H9 (cell line): ENCODE measurements at regions not wholly inside any gene's neighbourhood (a gene's known extent, or its start where the extent isn't known, plus 50 kb on each side); places are given as distances from the start of the nearest gene placed in this dataset.

Experiments used
- DNase-seq: peaks from one replicate; pipeline ENCODE4 v3.0.0-alpha.2; 2017
- H2AFZ ChIP-seq: one replicate; pipeline ENCODE4 v1.6.1; 2013; ENCODE audit warnings: mild to moderate bottlenecking, low read length, control low read depth, moderate library complexity
- H2AK5ac ChIP-seq: 2 replicates; pipeline ENCODE4 v1.6.1; 2013; ENCODE audit warnings: low read length, control low read depth, mixed read lengths; ENCODE audit not compliant: insufficient read length
- H2BK120ac ChIP-seq: one replicate; pipeline ENCODE4 v1.6.1; 2013; ENCODE audit warnings: low read depth, mild to moderate bottlenecking, low read length, control low read depth, inconsistent platforms; ENCODE audit not compliant: poor library complexity, severe bottlenecking
- H2BK12ac ChIP-seq: 2 replicates; pipeline ENCODE4 v1.6.1; 2013; ENCODE audit warnings: low read length, control low read depth, mixed read lengths, low read depth; ENCODE audit not compliant: insufficient read length
- H2BK15ac ChIP-seq: 2 replicates; pipeline ENCODE4 v1.6.1; 2013; ENCODE audit warnings: low read depth, low read length, control low read depth
- H2BK20ac ChIP-seq: one replicate; pipeline ENCODE4 v1.6.1; 2013; ENCODE audit warnings: low read depth, mild to moderate bottlenecking, low read length, control low read depth, inconsistent platforms; ENCODE audit not compliant: poor library complexity, severe bottlenecking
- H2BK5ac ChIP-seq: 2 replicates; pipeline ENCODE4 v1.6.1; 2013; ENCODE audit warnings: low read length, control low read depth, mixed read lengths; ENCODE audit not compliant: insufficient read length
- H3K14ac ChIP-seq: 2 replicates; pipeline ENCODE4 v1.6.1; 2013; ENCODE audit warnings: low read length, control low read depth; ENCODE audit not compliant: insufficient read depth
- H3K18ac ChIP-seq: 2 replicates; pipeline ENCODE4 v1.6.1; 2013; ENCODE audit warnings: low read depth, mild to moderate bottlenecking, mixed read lengths, low read length, control low read depth; ENCODE audit not compliant: insufficient read length
- H3K23ac ChIP-seq: 2 replicates; pipeline ENCODE4 v1.6.1; 2013; ENCODE audit warnings: low read length, control low read depth, mixed read lengths, low read depth; ENCODE audit not compliant: insufficient read length
- H3K23me2 ChIP-seq: 2 replicates; pipeline ENCODE4 v1.6.1; 2013; ENCODE audit warnings: low read depth, mild to moderate bottlenecking, mixed read lengths, low read length, control low read depth; ENCODE audit not compliant: insufficient read length, poor library complexity, severe bottlenecking
- H3K27ac ChIP-seq: 2 replicates; pipeline ENCODE4 v1.5.1; 2013; ENCODE audit warnings: low read length, control low read depth, mixed read lengths, low read depth; ENCODE audit not compliant: insufficient read length
- H3K27me3 ChIP-seq: 2 replicates; pipeline ENCODE4 v1.6.1; 2013; ENCODE audit warnings: low read length, control low read depth, inconsistent platforms; ENCODE audit not compliant: insufficient read depth
- H3K4ac ChIP-seq: 2 replicates; pipeline ENCODE4 v1.6.1; 2013; ENCODE audit warnings: low read depth, mild to moderate bottlenecking, control low read depth, inconsistent platforms, low read length, moderate library complexity
- H3K4me1 ChIP-seq: 2 replicates; pipeline ENCODE4 v1.6.1; 2013; ENCODE audit warnings: low read length, control low read depth, inconsistent platforms; ENCODE audit not compliant: insufficient read depth
- H3K4me2 ChIP-seq: 2 replicates; pipeline ENCODE4 v1.6.1; 2013; ENCODE audit warnings: low read length, control low read depth, mixed read lengths; ENCODE audit not compliant: insufficient read length, insufficient read depth
- H3K56ac ChIP-seq: 2 replicates; pipeline ENCODE4 v1.6.1; 2013; ENCODE audit warnings: low read depth, mild to moderate bottlenecking, mixed read lengths, low read length, control low read depth; ENCODE audit not compliant: insufficient read length
- H3K79me1 ChIP-seq: 2 replicates; pipeline ENCODE4 v1.6.1; 2013; ENCODE audit warnings: low read depth, mild to moderate bottlenecking, moderate library complexity, low read length, control low read depth, inconsistent platforms; ENCODE audit not compliant: insufficient read depth, poor library complexity, severe bottlenecking
- H3K79me2 ChIP-seq: 2 replicates; pipeline ENCODE4 v1.6.1; 2013; ENCODE audit warnings: low read length, control low read depth, inconsistent platforms; ENCODE audit not compliant: insufficient read depth
- H3K9ac ChIP-seq: 2 replicates; pipeline ENCODE4 v1.6.1; 2013; ENCODE audit warnings: low read length, control low read depth, mixed read lengths; ENCODE audit not compliant: insufficient read length; ENCODE audit errors: extremely low read depth
- H3K9me3 ChIP-seq: one replicate; pipeline ENCODE4 v1.6.1; 2013; ENCODE audit warnings: low read depth, low read length, inconsistent platforms; ENCODE audit not compliant: control insufficient read depth
- H3T11ph ChIP-seq: one replicate; pipeline ENCODE4 v1.6.1; 2013; ENCODE audit warnings: mild to moderate bottlenecking, low read length, control low read depth, inconsistent platforms
- H4K20me1 ChIP-seq: one replicate; pipeline ENCODE4 v1.6.1; 2013; ENCODE audit not compliant: control insufficient read depth, insufficient read length, insufficient read depth
- H4K5ac ChIP-seq: 2 replicates; pipeline ENCODE4 v1.6.1; 2013; ENCODE audit warnings: low read depth, mild to moderate bottlenecking, mixed read lengths, low read length, control low read depth; ENCODE audit not compliant: insufficient read length
- H4K8ac ChIP-seq: replicated peaks from 2 replicates; pipeline ENCODE4 v1.6.1; 2013; ENCODE audit warnings: low read length, control low read depth, mixed read lengths, low read depth; ENCODE audit not compliant: insufficient read length
- H4K91ac ChIP-seq: 2 replicates; pipeline ENCODE4 v1.6.1; 2013; ENCODE audit warnings: low read depth, mild to moderate bottlenecking, moderate library complexity, mixed read lengths, low read length, control low read depth; ENCODE audit not compliant: insufficient read length
- H3K27ac Mint-ChIP-seq, 3 experiments: 2 replicates in 2 of 3; 3 replicates in 1 of 3; pipeline ENCODE4 v1.8.0; 2020 to 2021; ENCODE audit warnings: mixed read lengths in 3 of 3, mild to moderate bottlenecking in 1 of 3, moderate library complexity in 1 of 3
- H3K27me3 Mint-ChIP-seq: 2 replicates; pipeline ENCODE4 v1.8.0; 2021; ENCODE audit warnings: low read depth, mild to moderate bottlenecking, moderate library complexity, mixed read lengths
- H3K36me3 Mint-ChIP-seq, 3 experiments: 2 replicates in 2 of 3; 3 replicates in 1 of 3; pipeline ENCODE4 v1.8.0; 2020 to 2021; ENCODE audit warnings: low read depth in 3 of 3, mixed read lengths in 3 of 3; ENCODE audit not compliant: insufficient read depth in 1 of 3
- H3K4me1 Mint-ChIP-seq, 2 experiments: 2 replicates each; pipeline ENCODE4 v1.8.0; 2020; ENCODE audit warnings: mixed read lengths in 2 of 2
- H3K4me3 Mint-ChIP-seq, 2 experiments: 2 replicates in 1 of 2; 3 replicates in 1 of 2; pipeline ENCODE4 v1.8.0; 2020 to 2021; ENCODE audit warnings: mild to moderate bottlenecking in 2 of 2, mixed read lengths in 2 of 2, moderate library complexity in 1 of 2
- H3K9me3 Mint-ChIP-seq, 2 experiments: 2 replicates in 1 of 2; 3 replicates in 1 of 2; pipeline ENCODE4 v1.8.0; 2020; ENCODE audit warnings: mild to moderate bottlenecking in 2 of 2, mixed read lengths in 2 of 2, moderate library complexity in 1 of 2
- WGBS: extraction: QIAGEN DNeasy Blood & Tissue Kit; methylation state at CpG from one replicate; pipeline ENCODE4 v1.1.7; 2013; ENCODE audit warnings: missing lambda C conversion rate, low lambda C conversion rate, mixed read lengths; ENCODE audit not compliant: insufficient read length; ENCODE audit errors: extremely low coverage; 5-methylcytosine and 5-hydroxymethylcytosine counted together
- TF ChIP-seq, protein P1 (sequence below): fragments of 200-600 bp; sonication (generic); conservative IDR thresholded peaks from 3 replicates; pipeline ENCODE4 v1.8.0; 2021; ENCODE audit warnings: antibody characterized with exemption, mild to moderate bottlenecking

DNA sequence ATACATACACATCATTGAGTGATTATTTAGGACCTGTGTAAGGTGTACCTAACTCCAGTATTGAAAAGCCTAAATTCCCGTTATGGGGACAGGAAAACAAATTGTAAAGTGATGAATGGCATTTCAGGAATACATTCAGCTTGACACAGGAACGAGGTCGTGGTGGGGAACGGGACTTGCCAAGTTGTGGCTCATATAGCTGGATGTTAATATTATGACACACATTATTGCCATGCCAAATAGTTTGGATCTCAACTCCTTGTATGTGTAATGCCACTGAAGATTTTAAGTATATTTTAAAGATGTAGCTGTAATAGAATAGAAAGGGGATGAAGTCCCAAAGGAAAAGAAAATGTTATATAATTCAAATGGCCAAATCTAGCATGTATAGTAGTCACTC lies 227.2 kb upstream of the GOLIM4 start:
- Histone ChIP-seq H4K20me1 (no peaks in the 10 kb centered on the region), H3K23ac (no peak overlapping the region), H2BK15ac (no peak overlapping the region), H2BK120ac (no peak overlapping the region), H3K4ac (no peak overlapping the region), H3K79me2 (no peaks in the 10 kb centered on the region), H3K23me2 (no peaks in the 10 kb centered on the region), H3T11ph (no peak overlapping the region), H3K4me1 (no peaks in the 10 kb centered on the region; the same call in 1 of the 2 replicates), H2AFZ (no peak overlapping the region), H3K56ac (no peak overlapping the region), H2BK20ac (no peak overlapping the region), H3K18ac (no peak overlapping the region), H2BK12ac (no peak overlapping the region), H2AK5ac (no peak overlapping the region), H4K91ac (no peak overlapping the region), H4K5ac (no peak overlapping the region), H2BK5ac (no peak overlapping the region), H3K27ac (no peak overlapping the region), H3K9me3 (no peaks in the 10 kb centered on the region), H4K8ac (no peak overlapping the region), H3K79me1 (no peaks in the 10 kb centered on the region), H3K9ac (no peak overlapping the region), H3K4me2 (no peak overlapping the region), H3K27me3 (no peaks in the 10 kb centered on the region), H3K14ac (no peak overlapping the region)
- Mint-ChIP-seq H3K27me3 (no peaks in the 10 kb centered on the region), H3K27ac (no peak overlapping the region), H3K9me3 (no peaks in the 10 kb centered on the region), H3K4me3 (no peak overlapping the region), H3K4me1 (peaks cover 7% of the 10 kb centered on the region in 2 experiments), H3K36me3 (peaks cover 0 to 5% (median 4%) of the 10 kb centered on the region in 3 experiments; a peak in 2 of 7 replicates)
- no peak for DNase-seq
- TF ChIP-seq, protein P1, sequence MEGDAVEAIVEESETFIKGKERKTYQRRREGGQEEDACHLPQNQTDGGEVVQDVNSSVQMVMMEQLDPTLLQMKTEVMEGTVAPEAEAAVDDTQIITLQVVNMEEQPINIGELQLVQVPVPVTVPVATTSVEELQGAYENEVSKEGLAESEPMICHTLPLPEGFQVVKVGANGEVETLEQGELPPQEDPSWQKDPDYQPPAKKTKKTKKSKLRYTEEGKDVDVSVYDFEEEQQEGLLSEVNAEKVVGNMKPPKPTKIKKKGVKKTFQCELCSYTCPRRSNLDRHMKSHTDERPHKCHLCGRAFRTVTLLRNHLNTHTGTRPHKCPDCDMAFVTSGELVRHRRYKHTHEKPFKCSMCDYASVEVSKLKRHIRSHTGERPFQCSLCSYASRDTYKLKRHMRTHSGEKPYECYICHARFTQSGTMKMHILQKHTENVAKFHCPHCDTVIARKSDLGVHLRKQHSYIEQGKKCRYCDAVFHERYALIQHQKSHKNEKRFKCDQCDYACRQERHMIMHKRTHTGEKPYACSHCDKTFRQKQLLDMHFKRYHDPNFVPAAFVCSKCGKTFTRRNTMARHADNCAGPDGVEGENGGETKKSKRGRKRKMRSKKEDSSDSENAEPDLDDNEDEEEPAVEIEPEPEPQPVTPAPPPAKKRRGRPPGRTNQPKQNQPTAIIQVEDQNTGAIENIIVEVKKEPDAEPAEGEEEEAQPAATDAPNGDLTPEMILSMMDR = no peak
- no CpG with 5 or more reads among the region's 4 CpGs for WGBS
